ENCODE measurements at regions not wholly inside any gene's neighbourhood (a gene's known extent, or its start where the extent isn't known, plus 50 kb on each side); places are given as distances from the start of the nearest gene placed in this dataset.

DNA sequence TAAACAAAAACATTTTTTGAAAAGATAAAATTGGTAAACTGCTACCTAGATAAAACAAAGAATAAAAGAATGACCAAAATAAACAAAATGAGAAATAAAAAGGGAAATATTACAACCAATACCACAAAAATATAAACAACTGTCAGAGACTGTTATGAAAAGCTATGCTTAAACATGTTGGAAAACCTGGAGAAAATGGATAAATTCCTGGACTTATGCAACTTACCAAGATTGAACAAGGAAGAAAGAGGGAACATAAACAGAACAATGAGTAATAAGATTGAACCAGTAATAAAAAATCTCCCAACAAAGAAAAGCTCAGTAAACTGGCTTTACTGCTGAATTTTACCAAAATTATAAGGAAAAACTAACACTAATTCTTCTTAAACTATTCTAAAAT lies 518.7 kb downstream of the GRXCR1 start:
- Mint-ChIP-seq H3K27ac (no peak overlapping the region), H3K36me3 (ENCODE audit: low read depth) (no peaks in the 10 kb centered on the region), H3K4me3 (no peak overlapping the region), H3K9me3 (peaks cover 46% of the 10 kb centered on the region), H3K27me3 (ENCODE audit: insufficient read depth) (peaks cover 1% of the 10 kb centered on the region; the same call in 1 of the 2 replicates), H3K4me1 (ENCODE audit: low read depth) (no peaks in the 10 kb centered on the region)
- TF ChIP-seq, protein P1, sequence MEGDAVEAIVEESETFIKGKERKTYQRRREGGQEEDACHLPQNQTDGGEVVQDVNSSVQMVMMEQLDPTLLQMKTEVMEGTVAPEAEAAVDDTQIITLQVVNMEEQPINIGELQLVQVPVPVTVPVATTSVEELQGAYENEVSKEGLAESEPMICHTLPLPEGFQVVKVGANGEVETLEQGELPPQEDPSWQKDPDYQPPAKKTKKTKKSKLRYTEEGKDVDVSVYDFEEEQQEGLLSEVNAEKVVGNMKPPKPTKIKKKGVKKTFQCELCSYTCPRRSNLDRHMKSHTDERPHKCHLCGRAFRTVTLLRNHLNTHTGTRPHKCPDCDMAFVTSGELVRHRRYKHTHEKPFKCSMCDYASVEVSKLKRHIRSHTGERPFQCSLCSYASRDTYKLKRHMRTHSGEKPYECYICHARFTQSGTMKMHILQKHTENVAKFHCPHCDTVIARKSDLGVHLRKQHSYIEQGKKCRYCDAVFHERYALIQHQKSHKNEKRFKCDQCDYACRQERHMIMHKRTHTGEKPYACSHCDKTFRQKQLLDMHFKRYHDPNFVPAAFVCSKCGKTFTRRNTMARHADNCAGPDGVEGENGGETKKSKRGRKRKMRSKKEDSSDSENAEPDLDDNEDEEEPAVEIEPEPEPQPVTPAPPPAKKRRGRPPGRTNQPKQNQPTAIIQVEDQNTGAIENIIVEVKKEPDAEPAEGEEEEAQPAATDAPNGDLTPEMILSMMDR (IDR thresholded peaks at IDR 0.05), result no peak
- no peak for DNase-seq

DNA sequence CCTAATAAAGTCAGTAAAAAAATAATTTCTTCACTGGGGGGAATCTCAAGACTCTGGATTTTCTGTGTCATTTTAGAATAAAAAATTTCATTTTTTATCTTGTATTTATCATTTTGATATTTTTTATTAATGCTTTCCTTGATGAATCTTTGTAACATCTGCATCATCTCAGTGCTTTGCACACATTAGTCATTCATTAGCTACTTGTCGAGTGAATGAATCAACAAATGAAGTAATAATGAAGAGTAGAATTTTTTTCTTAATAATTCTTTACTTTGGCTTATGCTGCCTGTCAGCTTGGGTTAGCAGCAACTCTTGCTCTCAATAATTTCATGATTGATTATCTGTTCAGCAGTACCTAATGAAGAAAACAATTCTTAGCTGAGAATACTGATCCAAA lies 530.8 kb downstream of the GRXCR1 start:
- TF ChIP-seq, protein P1 (IDR thresholded peaks at IDR 0.05), result no peak
- Mint-ChIP-seq H3K36me3 (ENCODE audit: low read depth) (no peaks in the 10 kb centered on the region), H3K4me1 (ENCODE audit: low read depth) (no peaks in the 10 kb centered on the region), H3K4me3 (no peak overlapping the region), H3K27me3 (ENCODE audit: insufficient read depth) (no peaks in the 10 kb centered on the region), H3K9me3 (peaks cover 19% of the 10 kb centered on the region), H3K27ac (no peak overlapping the region)
- no peak for DNase-seq

DNA sequence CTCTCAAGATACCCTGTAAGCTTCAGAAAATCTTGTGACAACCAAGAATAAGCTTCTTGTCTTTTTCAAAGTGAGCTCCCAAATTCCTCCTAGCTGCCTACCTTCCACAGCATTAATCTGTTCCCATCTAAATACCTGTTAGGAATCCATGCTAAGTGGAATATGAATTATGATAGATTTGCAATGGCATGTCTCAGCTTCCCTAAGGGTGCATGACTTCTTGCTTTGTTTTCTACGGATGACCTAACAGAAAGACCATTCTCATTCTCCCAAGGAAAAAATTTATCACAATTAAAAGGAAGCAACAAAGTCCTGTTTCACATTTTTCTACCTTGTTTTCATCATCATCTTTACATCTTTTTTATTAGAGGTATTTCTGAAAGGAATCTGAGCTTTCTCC lies 532.7 kb downstream of the GRXCR1 start:
- Mint-ChIP-seq H3K36me3 (ENCODE audit: low read depth) (no peaks in the 10 kb centered on the region), H3K4me3 (no peak overlapping the region), H3K4me1 (ENCODE audit: low read depth) (no peaks in the 10 kb centered on the region), H3K9me3 (peaks cover 18% of the 10 kb centered on the region), H3K27ac (no peak overlapping the region), H3K27me3 (ENCODE audit: insufficient read depth) (no peaks in the 10 kb centered on the region)
- no peak for DNase-seq
- TF ChIP-seq, protein P1 (IDR thresholded peaks at IDR 0.05), result no peak

DNA sequence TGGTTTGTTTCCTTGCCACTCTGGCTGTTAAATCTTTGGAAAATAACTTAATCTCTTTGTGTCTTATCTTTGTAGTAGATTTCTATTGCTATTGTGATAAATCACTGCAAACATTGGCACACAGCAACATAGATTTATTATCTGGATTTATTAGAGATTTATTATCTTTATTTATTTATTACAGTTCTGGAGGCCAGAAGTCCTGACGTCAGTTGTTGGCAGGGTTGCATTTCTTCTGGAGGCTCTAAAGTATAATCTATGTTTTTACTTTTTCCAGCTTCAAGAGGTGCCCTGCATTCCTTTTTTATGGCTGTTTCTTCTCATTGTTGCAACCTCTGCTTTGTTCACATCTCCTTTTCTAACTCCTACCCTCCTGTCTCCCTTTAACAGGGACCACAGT lies 542.8 kb downstream of the GRXCR1 start:
- no peaks in the 10 kb centered on the region for H3K27me3 Mint-ChIP-seq (ENCODE audit: insufficient read depth)
- H3K4me3 Mint-ChIP-seq, result no peak overlapping the region
- peaks cover 27% of the 10 kb centered on the region for H3K9me3 Mint-ChIP-seq
- H3K4me1 Mint-ChIP-seq (ENCODE audit: low read depth), result no peaks in the 10 kb centered on the region
- no peaks in the 10 kb centered on the region for H3K36me3 Mint-ChIP-seq (ENCODE audit: low read depth)
- no peak overlapping the region for H3K27ac Mint-ChIP-seq
- no peak for DNase-seq
- TF ChIP-seq, protein P1 (IDR thresholded peaks at IDR 0.05), result no peak

DNA sequence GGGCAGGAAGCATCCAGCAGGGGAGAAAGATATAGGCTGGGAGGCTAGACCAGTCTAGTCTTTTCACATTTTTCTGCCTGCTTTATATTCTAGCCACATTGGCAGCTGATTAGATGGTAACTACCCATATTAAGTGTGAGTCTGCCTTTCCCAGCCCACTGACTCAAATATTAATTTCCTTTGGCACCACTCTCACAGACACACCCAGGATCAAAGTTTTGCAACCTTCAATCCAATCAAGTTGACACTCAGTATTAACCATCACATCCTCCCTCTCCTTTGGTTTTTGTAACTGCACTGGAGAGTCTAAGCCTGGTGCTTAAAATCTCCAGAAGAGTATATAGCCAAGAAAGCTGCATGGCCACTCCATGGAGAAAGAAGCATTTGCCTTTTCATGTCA lies 560.4 kb downstream of the GRXCR1 start:
- Mint-ChIP-seq H3K36me3 (ENCODE audit: low read depth) (no peaks in the 10 kb centered on the region), H3K4me3 (no peak overlapping the region), H3K27me3 (ENCODE audit: insufficient read depth) (no peaks in the 10 kb centered on the region), H3K9me3 (peaks cover 9% of the 10 kb centered on the region), H3K27ac (no peak overlapping the region), H3K4me1 (ENCODE audit: low read depth) (no peaks in the 10 kb centered on the region)
- TF ChIP-seq, protein P1 (IDR thresholded peaks at IDR 0.05), result no peak
- DNase-seq, result no peak

DNA sequence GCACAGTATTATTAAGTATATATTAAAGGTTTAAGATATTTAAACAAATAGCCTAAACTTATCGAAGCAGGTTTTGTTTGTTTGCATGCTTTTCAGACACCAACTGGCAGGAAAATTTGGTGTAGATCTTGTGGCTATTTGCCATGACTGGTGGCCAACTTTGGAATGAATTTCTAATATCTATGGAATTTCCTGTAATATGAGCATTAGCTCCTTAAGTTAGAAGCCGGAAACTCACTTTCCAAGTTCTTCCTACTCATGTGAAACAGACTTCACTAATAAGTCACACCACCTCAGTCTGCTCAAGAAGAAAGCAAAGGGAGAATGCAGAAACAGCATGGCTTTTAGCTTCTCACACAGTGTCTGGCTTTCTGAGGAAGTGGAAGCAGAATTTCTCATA lies 563.9 kb downstream of the GRXCR1 start:
- Mint-ChIP-seq H3K9me3 (peaks cover under 1% of the 10 kb centered on the region; the same call in 1 of the 2 replicates), H3K27me3 (ENCODE audit: insufficient read depth) (no peaks in the 10 kb centered on the region), H3K27ac (peak overlapping the region; percentile 29; the same call in 1 of the 2 replicates), H3K4me1 (ENCODE audit: low read depth) (no peaks in the 10 kb centered on the region), H3K4me3 (peak overlapping the region; percentile 16; the same call in 1 of the 2 replicates), H3K36me3 (ENCODE audit: low read depth) (no peaks in the 10 kb centered on the region)
- TF ChIP-seq, protein P1 (IDR thresholded peaks at IDR 0.05), result no peak
- DNase-seq, result peak; percentile 27

All from HFFc6 (cell line).